Omental fat pad (tissue), 3 donors: ENCODE measurements at regions not wholly inside any gene's neighbourhood (a gene's known extent, or its start where the extent isn't known, plus 50 kb on each side); places are given as distances from the start of the nearest gene placed in this dataset.

Source experiments
- ATAC-seq: fragments of 150-250 bp; one replicate; pipeline ENCODE4 v1.9.1; 2016; ENCODE audit warnings: mild to moderate bottlenecking, moderate library complexity; ENCODE audit not compliant: low FRiP score
- DNase-seq: peaks from one replicate; pipeline ENCODE4 v3.0.0-alpha.2; 2019; ENCODE audit warnings: low spot score
- CTCF ChIP-seq, 3 donors: fragments of 450-650 bp; IDR thresholded peaks; one replicate each; pipeline ENCODE4 v1.5.1; 2016 to 2017; ENCODE audit warnings: antibody characterized with exemption in 3 of 3, mild to moderate bottlenecking in 3 of 3, moderate library complexity in 2 of 3

DNA sequence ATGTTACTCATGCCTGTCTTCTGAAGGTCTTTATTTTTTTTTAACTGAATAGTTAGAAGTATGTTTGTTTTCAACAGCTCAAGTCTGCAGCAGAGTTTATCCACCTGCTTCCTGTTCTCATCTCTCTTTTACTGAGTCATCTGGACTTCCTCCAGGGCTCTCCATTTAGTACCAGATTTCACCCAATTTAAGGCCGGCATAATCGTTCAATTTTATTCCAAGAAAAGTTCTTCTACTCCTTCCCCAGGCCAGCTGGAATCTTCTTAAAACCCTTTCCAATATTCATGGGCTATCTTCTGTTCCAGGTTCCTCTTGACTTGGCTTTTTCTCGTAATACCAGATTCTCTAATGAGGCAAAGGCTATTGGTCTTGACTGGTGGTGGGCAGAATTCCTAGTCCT is 79.0 kb upstream of the LAMA2 start:
- DNase-seq (no peak), ATAC-seq (no peak)
- no peak for TF ChIP-seq CTCF (IDR thresholded peaks at IDR 0.05)

GRCh38 chr6:128801621-128802020 is 81.3 kb upstream of the LAMA2 start:
- DNase-seq: no peak
- no peak for TF ChIP-seq CTCF (IDR thresholded peaks at IDR 0.05)
- ATAC-seq: no peak

GRCh38 chr6:128784266-128784665 is 98.7 kb upstream of the LAMA2 start:
- ATAC-seq: no peak

GRCh38 chr6:128768187-128768586 is 114.8 kb upstream of the LAMA2 start:
- no peak for ATAC-seq
- no peak for TF ChIP-seq CTCF (IDR thresholded peaks at IDR 0.05)

More at GRCh38 chr6:128784266-128784665, 98.7 kb upstream of the LAMA2 start:
- TF ChIP-seq CTCF (IDR thresholded peaks at IDR 0.05): no peak
- DNase-seq: no peak

DNA sequence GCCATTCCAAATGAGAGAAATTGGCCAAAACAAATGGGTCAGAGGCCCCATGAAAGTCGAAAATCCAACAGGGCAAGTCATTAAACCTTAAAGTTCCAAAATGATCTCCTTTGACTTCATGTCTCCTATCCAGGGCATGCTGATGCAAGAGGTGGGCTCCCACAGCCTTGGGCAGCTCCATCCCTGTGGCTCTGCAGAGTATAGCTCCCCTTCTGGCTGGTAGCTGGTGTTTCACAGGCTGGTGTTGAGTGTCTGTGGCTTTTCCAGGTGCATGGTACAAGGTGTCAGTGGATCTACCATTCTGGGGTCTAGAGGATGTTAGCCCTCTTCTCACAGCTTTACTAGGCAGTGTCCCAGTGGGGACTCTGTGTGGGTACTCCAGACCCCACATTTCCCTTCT is 115.2 kb upstream of the LAMA2 start:
- TF ChIP-seq CTCF (IDR thresholded peaks at IDR 0.05): no peak
- no peak for ATAC-seq
- DNase-seq: no peak

More at GRCh38 chr6:128768187-128768586, 114.8 kb upstream of the LAMA2 start:
- DNase-seq: no peak

DNA sequence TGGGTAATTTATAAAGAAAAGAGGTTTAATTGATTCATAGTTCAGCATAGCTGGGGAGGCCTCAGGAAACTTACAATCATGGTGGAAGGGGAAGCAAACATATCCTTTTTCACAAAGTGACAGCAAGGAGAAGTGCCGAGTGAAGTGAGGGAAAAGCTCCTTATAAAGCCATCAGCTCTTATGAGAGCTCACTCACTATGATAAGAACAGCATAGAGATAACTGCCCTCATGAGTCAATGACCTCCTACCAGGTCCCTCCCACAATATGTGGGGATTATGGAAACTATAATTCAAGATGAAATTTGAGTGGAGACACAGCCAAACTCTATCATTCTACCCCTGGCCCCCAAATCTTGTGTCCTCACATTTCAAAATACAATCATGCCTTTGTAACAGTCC is 115.8 kb upstream of the LAMA2 start:
- TF ChIP-seq CTCF (IDR thresholded peaks at IDR 0.05): no peak
- ATAC-seq (no peak), DNase-seq (no peak)

GRCh38 chr6:128763599-128764300 is 119.2 kb upstream of the LAMA2 start:
- ATAC-seq (no peak), DNase-seq (no peak)
- no peak for TF ChIP-seq CTCF (IDR thresholded peaks at IDR 0.05)
